D341Med (cell line): ENCODE measurements at regions not wholly inside any gene's neighbourhood (a gene's known extent, or its start where the extent isn't known, plus 50 kb on each side); places are given as distances from the start of the nearest gene placed in this dataset.
"Not testable (repeated sequence)": the region's sequence is repeated elsewhere in the genome, so short reads cannot be mapped to it uniquely, and the experiment has no call there.

Experiments used
- DNase-seq: peaks from one replicate; pipeline ENCODE4 v3.0.0; 2012; ENCODE audit warnings: low spot score

GRCh38 chr10:114872519-114873087, 51.0 kb downstream of the FHIP2A start:
- no peak for DNase-seq

GRCh38 chr10:114874827-114875411, 53.3 kb downstream of the FHIP2A start:
- DNase-seq: no peak

GRCh38 chr10:114875590-114876081, 54.1 kb downstream of the FHIP2A start:
- DNase-seq: not testable (repeated sequence)

DNA sequence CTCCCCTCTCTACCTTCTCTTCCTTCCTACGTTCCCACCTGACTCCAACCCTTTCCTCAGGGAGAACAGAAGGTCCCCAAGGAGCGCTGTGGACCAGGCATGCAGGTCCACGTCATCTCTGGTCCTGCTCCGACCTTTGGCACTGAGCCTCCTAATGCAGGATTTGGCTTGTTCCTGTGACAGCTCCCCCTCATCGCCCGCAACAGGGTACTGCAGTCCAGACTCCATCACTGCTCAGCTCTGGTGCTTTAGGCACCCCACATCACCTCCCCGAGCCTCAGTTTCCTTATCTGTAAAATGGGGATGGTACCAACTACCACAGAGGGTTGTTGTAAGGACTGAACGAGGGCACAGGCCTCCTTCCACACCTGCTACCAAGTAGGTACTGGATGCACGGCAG, 54.6 kb downstream of the FHIP2A start:
- DNase-seq: no peak

DNA sequence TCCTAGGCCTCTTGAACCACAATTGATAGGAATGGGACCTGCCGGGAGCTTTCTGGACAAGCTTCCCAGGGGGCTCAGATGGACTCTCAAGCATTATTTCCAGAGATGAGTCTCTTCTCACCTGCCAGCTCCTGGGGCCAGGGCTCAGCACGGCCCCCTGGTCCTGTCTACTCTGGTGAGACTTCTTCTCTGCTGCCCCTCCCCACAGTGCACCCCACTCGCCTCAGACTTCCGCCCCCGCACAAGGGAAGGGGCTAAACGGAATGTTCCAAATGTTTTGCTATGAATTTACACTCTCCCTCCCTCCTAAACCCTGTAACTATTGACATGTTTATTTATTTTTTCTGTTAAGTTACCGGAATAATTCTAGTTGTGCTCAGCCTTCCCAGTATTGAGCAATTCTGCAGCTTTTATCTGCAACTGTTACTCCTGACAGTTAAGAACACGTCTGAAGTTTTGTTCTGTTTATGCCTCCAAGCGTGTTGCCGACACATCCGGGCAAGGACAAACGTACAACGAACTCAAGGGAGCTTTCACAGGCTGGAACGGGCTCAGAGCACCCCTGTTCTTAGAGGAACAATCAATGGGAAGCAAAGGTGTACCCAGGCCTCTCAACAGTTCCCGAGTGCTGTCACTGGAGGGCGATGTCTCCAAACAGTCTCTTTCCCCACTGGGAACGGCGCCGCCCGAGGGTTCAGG, 55.2 kb downstream of the FHIP2A start:
- peak; percentile 72 for DNase-seq

GRCh38 chr10:114877301-114877644, 55.7 kb downstream of the FHIP2A start:
- no peak for DNase-seq

DNA sequence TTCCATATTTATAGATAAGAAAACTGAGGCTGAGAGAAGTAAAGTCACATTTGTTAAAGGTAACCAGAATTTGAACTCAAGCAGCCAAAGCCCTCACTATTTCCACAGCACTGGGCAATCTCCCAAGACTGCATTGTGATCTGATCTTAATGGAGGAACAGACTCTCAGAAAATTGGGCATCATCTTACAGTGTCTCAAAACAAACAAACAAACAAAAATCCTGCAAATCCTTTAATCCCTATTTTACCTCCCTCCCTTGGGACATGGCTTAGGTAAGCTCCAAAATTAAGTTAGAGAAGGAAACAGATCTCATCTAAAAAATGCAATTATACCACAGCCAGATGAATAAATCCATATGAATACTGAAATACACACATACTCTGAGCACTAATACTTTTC, 57.5 kb downstream of the FHIP2A start:
- DNase-seq: no peak

DNA sequence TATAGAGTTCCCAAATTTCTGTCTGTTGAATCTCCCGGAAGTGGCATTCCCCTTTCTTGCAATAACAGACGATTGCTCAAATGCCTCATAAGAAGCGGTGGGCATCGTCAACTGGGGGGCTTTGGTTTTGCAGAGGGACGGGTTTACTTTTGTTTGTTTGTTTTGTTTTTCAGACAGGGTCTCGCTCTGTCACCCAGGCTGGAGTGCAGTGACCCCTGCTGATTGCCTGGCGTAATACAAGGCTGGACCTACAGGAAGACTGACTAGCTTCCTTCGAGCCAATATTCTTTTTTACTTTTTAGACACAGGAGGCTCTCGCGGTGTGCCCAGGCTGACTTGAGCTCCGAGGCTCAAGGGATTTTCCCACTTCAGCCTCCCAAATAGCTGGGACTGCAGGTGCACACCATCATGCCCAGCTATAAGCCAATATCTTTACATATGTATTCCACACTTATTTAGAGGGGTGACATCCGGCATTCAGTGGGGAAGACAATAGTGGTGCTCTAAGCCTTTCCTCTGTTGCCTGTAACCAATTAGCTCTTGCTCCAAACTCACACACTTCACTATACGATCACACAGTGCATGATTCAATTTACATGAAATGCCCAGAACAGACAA, 58.1 kb downstream of the FHIP2A start:
- DNase-seq: peak; percentile 33

DNA sequence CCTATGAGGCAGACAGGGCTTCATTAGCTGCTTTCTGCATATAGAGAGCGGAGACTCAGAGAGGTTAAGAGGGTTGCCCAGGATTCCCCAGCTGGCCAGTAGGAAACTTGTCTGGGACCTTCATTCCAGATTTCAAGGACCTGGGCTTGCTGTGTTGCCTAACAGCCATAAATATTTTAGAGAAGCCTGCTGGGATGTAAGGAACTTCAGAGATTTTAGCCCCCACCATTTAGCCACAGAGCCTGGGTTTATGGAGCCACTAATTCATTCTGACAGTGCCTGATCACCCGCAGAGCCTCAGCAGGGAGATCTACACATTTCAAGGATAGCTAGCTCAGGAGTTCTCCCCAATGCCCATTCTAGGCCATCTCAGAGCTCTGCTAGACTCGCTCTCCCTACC, 56.6 kb upstream of the TRUB1 start:
- DNase-seq: no peak

GRCh38 chr10:114881901-114882300, 56.1 kb upstream of the TRUB1 start:
- no peak for DNase-seq

GRCh38 chr10:114885443-114885842, 52.6 kb upstream of the TRUB1 start:
- no peak for DNase-seq
